ENCODE measurements at regions not wholly inside any gene's neighbourhood (a gene's known extent, or its start where the extent isn't known, plus 50 kb on each side); places are given as distances from the start of the nearest gene placed in this dataset.

DNA sequence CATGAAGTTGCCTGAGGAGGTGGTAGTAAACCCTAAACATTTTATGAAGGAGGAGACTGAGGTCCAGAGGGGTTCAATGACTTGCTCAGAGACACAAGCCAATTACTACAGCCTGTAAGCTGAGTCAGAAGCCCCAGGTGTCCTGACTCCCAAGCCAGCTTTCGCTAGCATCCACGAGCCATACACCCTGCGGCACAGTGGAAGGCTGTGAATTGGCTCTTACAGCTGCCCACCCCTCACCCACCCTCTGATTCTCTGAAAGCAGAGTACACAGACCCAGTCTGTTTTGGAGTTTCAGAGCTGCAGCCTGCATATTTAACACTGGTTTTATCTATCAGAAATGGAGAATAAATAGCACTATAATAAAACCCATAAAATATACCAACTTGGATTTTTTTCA lies 253.4 kb downstream of the IGSF11 start:
- Histone ChIP-seq H3K4me3 (ENCODE audit: low read length) (no peak overlapping the region), H4K20me1 (ENCODE audit: insufficient read depth, low read length) (no peaks in the 10 kb centered on the region), H3F3A (ENCODE audit: insufficient read depth, low read length) (no peaks in the 10 kb centered on the region), H2AFZ (ENCODE audit: low read length) (no peak overlapping the region), H3K79me2 (ENCODE audit: low read length) (no peaks in the 10 kb centered on the region), H3K9ac (ENCODE audit: low read length) (no peak overlapping the region), H3K9me2 (replicated peaks; ENCODE audit: insufficient read depth, low read length) (no peaks in the 10 kb centered on the region), H3K27ac (ENCODE audit: low read length) (no peak overlapping the region), H3K27me3 (replicated peaks; ENCODE audit: insufficient read depth, low read length) (no peaks in the 10 kb centered on the region), H3K36me3 (replicated peaks; ENCODE audit: insufficient read depth, low read length) (no peaks in the 10 kb centered on the region), H3K9me3 (replicated peaks; ENCODE audit: insufficient read depth, low read length) (no peaks in the 10 kb centered on the region), H3K4me2 (ENCODE audit: low read depth, low read length) (no peak overlapping the region), H3K4me1 (ENCODE audit: low read length) (no peaks in the 10 kb centered on the region)
- no peak for TF ChIP-seq EZH2phosphoT487 (IDR thresholded peaks at IDR 0.05; ENCODE audit: low read length)
- no peak for TF ChIP-seq EZH2 (optimal IDR thresholded peaks at IDR 0.05; ENCODE audit: low read depth, low read length)
- TF ChIP-seq, protein P1, sequence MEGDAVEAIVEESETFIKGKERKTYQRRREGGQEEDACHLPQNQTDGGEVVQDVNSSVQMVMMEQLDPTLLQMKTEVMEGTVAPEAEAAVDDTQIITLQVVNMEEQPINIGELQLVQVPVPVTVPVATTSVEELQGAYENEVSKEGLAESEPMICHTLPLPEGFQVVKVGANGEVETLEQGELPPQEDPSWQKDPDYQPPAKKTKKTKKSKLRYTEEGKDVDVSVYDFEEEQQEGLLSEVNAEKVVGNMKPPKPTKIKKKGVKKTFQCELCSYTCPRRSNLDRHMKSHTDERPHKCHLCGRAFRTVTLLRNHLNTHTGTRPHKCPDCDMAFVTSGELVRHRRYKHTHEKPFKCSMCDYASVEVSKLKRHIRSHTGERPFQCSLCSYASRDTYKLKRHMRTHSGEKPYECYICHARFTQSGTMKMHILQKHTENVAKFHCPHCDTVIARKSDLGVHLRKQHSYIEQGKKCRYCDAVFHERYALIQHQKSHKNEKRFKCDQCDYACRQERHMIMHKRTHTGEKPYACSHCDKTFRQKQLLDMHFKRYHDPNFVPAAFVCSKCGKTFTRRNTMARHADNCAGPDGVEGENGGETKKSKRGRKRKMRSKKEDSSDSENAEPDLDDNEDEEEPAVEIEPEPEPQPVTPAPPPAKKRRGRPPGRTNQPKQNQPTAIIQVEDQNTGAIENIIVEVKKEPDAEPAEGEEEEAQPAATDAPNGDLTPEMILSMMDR (IDR thresholded peaks at IDR 0.05; ENCODE audit: low read length) = no peak
- DNase-seq = no peak

DNA sequence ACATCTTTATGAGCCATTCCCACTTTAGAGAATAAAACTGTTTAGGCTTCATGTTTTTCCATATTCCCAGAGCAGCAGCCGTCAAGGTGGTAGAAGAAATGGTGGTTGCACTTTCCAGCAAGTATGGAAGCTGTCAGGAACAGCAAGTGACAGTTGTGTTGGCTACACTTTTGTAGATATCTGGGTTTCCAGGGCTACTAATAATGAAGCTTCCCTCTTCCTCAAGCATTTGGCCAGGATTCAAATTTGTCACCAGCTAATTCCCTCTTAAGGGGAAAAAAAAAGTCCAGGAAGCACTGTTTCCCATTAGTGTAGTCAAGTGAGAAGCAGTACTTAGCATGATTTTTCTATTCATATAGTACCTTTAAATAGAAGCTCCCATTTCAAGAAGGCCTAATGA lies 252.8 kb downstream of the IGSF11 start:
- Histone ChIP-seq H3F3A (ENCODE audit: insufficient read depth, low read length) (no peaks in the 10 kb centered on the region), H3K36me3 (replicated peaks; ENCODE audit: insufficient read depth, low read length) (no peaks in the 10 kb centered on the region), H3K9ac (ENCODE audit: low read length) (no peak overlapping the region), H3K79me2 (ENCODE audit: low read length) (no peaks in the 10 kb centered on the region), H2AFZ (ENCODE audit: low read length) (no peak overlapping the region), H3K4me2 (ENCODE audit: low read depth, low read length) (no peak overlapping the region), H4K20me1 (ENCODE audit: insufficient read depth, low read length) (no peaks in the 10 kb centered on the region), H3K9me3 (replicated peaks; ENCODE audit: insufficient read depth, low read length) (no peaks in the 10 kb centered on the region), H3K4me3 (ENCODE audit: low read length) (no peak overlapping the region), H3K27ac (ENCODE audit: low read length) (no peak overlapping the region), H3K9me2 (replicated peaks; ENCODE audit: insufficient read depth, low read length) (no peaks in the 10 kb centered on the region), H3K27me3 (replicated peaks; ENCODE audit: insufficient read depth, low read length) (no peaks in the 10 kb centered on the region), H3K4me1 (ENCODE audit: low read length) (no peaks in the 10 kb centered on the region)
- DNase-seq = no peak
- TF ChIP-seq, protein P1 (IDR thresholded peaks at IDR 0.05; ENCODE audit: low read length) = no peak
- TF ChIP-seq EZH2phosphoT487 (IDR thresholded peaks at IDR 0.05; ENCODE audit: low read length) (no peak), EZH2 (optimal IDR thresholded peaks at IDR 0.05; ENCODE audit: low read depth, low read length) (no peak)

DNA sequence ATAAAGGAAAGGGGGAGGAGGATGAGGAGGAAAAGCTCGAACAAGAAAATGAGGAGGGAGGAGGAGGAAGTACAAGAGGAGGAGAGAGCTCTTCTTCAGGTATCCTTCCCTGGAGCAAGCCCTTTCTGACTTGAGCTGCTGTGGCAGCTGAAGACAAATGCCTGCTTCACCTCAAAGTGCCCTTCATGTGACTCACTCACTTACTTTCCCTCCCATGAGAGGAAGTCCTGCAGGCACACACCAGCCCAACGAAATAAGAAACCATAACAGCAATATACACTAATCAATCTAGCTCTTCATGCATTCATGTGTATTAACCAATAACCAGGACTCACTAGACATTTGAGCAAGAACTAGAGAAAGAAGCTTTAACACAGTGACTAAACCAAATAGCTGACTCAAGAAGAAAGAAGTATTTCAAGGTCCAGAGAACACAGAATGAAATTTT lies 251.9 kb downstream of the IGSF11 start:
- no peaks in the 10 kb centered on the region for H3F3A ChIP-seq (ENCODE audit: insufficient read depth, low read length)
- DNase-seq = no peak
- H3K27me3 ChIP-seq (replicated peaks; ENCODE audit: insufficient read depth, low read length) = no peaks in the 10 kb centered on the region
- H3K9me3 ChIP-seq (replicated peaks; ENCODE audit: insufficient read depth, low read length) = no peaks in the 10 kb centered on the region
- H3K9me2 ChIP-seq (replicated peaks; ENCODE audit: insufficient read depth, low read length) = no peaks in the 10 kb centered on the region
- H3K36me3 ChIP-seq (replicated peaks; ENCODE audit: insufficient read depth, low read length) = no peaks in the 10 kb centered on the region
- H3K4me3 ChIP-seq (ENCODE audit: low read length) = no peak overlapping the region
- H3K4me2 ChIP-seq (ENCODE audit: low read depth, low read length) = no peak overlapping the region
- no peaks in the 10 kb centered on the region for H4K20me1 ChIP-seq (ENCODE audit: insufficient read depth, low read length)
- no peaks in the 10 kb centered on the region for H3K4me1 ChIP-seq (ENCODE audit: low read length)
- H2AFZ ChIP-seq (ENCODE audit: low read length) = no peak overlapping the region
- H3K27ac ChIP-seq (ENCODE audit: low read length) = no peak overlapping the region
- no peaks in the 10 kb centered on the region for H3K79me2 ChIP-seq (ENCODE audit: low read length)
- TF ChIP-seq EZH2phosphoT487 (IDR thresholded peaks at IDR 0.05; ENCODE audit: low read length) (no peak), EZH2 (optimal IDR thresholded peaks at IDR 0.05; ENCODE audit: low read depth, low read length) (no peak)
- TF ChIP-seq, protein P1 (IDR thresholded peaks at IDR 0.05; ENCODE audit: low read length) = no peak
- no peak overlapping the region for H3K9ac ChIP-seq (ENCODE audit: low read length)

All from MM.1S (cell line).